ENCODE measurements at regions not wholly inside any gene's neighbourhood (a gene's known extent, or its start where the extent isn't known, plus 50 kb on each side); places are given as distances from the start of the nearest gene placed in this dataset.

DNA sequence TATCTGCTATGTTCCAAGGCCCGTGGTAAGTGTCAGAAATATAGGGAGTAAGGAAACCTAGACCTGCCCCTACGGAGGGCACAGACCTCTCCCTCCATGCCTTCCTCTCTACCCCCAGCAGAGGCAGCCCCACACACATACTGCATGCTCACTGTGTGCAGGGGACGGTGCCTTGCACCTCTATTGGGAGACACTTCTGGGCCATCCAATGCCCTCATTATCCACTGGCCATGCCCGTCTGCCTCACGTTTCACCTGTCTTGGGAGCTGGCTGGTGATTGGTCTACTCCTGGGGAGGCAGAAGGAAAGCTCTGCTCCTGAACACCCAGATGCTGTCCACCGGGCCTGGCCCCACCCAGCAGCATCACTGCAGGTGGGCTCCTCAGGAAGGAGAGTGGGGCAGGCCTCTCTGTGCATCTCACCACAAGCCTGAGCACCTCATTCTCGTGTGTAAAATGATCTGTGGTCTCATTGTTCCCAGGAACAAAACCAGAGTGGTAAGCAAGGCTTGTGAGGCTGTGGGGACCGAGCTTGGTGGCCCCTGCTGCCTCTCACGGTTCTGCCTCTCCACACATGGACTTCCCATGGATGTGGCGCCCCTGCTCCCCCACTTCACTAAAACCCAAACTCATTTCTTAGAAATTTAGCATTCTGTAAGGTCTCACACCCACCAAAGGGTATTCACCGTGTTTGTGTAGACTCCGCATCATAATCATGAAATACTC, 312.5 kb upstream of the HS6ST1 start:
- TF ChIP-seq, protein P1, sequence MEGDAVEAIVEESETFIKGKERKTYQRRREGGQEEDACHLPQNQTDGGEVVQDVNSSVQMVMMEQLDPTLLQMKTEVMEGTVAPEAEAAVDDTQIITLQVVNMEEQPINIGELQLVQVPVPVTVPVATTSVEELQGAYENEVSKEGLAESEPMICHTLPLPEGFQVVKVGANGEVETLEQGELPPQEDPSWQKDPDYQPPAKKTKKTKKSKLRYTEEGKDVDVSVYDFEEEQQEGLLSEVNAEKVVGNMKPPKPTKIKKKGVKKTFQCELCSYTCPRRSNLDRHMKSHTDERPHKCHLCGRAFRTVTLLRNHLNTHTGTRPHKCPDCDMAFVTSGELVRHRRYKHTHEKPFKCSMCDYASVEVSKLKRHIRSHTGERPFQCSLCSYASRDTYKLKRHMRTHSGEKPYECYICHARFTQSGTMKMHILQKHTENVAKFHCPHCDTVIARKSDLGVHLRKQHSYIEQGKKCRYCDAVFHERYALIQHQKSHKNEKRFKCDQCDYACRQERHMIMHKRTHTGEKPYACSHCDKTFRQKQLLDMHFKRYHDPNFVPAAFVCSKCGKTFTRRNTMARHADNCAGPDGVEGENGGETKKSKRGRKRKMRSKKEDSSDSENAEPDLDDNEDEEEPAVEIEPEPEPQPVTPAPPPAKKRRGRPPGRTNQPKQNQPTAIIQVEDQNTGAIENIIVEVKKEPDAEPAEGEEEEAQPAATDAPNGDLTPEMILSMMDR (IDR thresholded peaks at IDR 0.05; ENCODE audit: low read length), result no peak
- no peak for TF ChIP-seq EZH2 (optimal IDR thresholded peaks at IDR 0.05; ENCODE audit: low read depth, low read length)
- no peak for TF ChIP-seq EZH2phosphoT487 (IDR thresholded peaks at IDR 0.05; ENCODE audit: low read length)
